Activated T-helper 1 cell treated with anti-CD3 and anti-CD28 coated beads, Interleukin-12 subunit alpha, Interleukin-12 subunit beta, Interleukin-2, Interleukin-4 antibody, amounts not matched to agents 30 ng/mL and 10 ng/mL and 1 ng/mL, durations not matched to agents 14 hours and 24 hours and 36 hours (primary cell): ENCODE measurements at regions not wholly inside any gene's neighbourhood (a gene's known extent, or its start where the extent isn't known, plus 50 kb on each side); places are given as distances from the start of the nearest gene placed in this dataset.

Experiments
- DNase-seq: peaks from one replicate; pipeline ENCODE4 v3.0.0; 2021; ENCODE audit warnings: low spot score
- H3K27ac Mint-ChIP-seq: one replicate; pipeline ENCODE4 v1.8.0; 2021; ENCODE audit warnings: mild to moderate bottlenecking, mixed read lengths
- H3K27me3 Mint-ChIP-seq: one replicate; pipeline ENCODE4 v1.8.0; 2022; ENCODE audit warnings: mild to moderate bottlenecking, moderate library complexity, mixed read lengths; ENCODE audit not compliant: insufficient read depth
- H3K36me3 Mint-ChIP-seq: one replicate; pipeline ENCODE4 v1.8.0; 2021; ENCODE audit warnings: low read depth, mixed read lengths
- H3K4me1 Mint-ChIP-seq: one replicate; pipeline ENCODE4 v1.8.0; 2021; ENCODE audit warnings: low read depth, mixed read lengths
- H3K4me3 Mint-ChIP-seq: one replicate; pipeline ENCODE4 v1.8.0; 2021; ENCODE audit warnings: mild to moderate bottlenecking, moderate library complexity, mixed read lengths
- H3K9me3 Mint-ChIP-seq: one replicate; pipeline ENCODE4 v1.8.0; 2021; ENCODE audit warnings: mixed read lengths
- intact Hi-C: fragments of 100-400 bp; cut with micrococcal nuclease; formaldehyde crosslinking; loops from one replicate; pipeline ENCODE4 v1.15.1; 2024

GRCh38 chr9:25427898-25428297, 250.3 kb downstream of the TUSC1 start:
- Mint-ChIP-seq H3K36me3 (no peaks in the 10 kb centered on the region), H3K9me3 (peaks cover 29% of the 10 kb centered on the region), H3K4me1 (no peaks in the 10 kb centered on the region), H3K27me3 (no peaks in the 10 kb centered on the region), H3K27ac (no peak overlapping the region), H3K4me3 (no peak overlapping the region)
- no peak for DNase-seq
- intact Hi-C loops = no loop called here

- intact Hi-C loops = no loop called here
- no peak overlapping the region for H3K4me3 Mint-ChIP-seq
- no peak for DNase-seq
- no peaks in the 10 kb centered on the region for H3K36me3 Mint-ChIP-seq
- H3K9me3 Mint-ChIP-seq = peaks cover 29% of the 10 kb centered on the region
- no peaks in the 10 kb centered on the region for H3K27me3 Mint-ChIP-seq
- no peak overlapping the region for H3K27ac Mint-ChIP-seq
- no peaks in the 10 kb centered on the region for H3K4me1 Mint-ChIP-seq
Observed at GRCh38 chr9:25427290-25427689, 251.0 kb downstream of the TUSC1 start.

- intact Hi-C loops = no loop called here
- H3K27ac Mint-ChIP-seq = no peak overlapping the region
- no peaks in the 10 kb centered on the region for H3K36me3 Mint-ChIP-seq
- no peaks in the 10 kb centered on the region for H3K27me3 Mint-ChIP-seq
- H3K9me3 Mint-ChIP-seq = peaks cover 17% of the 10 kb centered on the region
- DNase-seq = no peak
- no peak overlapping the region for H3K4me3 Mint-ChIP-seq
- no peaks in the 10 kb centered on the region for H3K4me1 Mint-ChIP-seq
Observed at GRCh38 chr9:25421560-25421959, 256.7 kb downstream of the TUSC1 start.

- H3K4me3 Mint-ChIP-seq = no peak overlapping the region
- H3K27ac Mint-ChIP-seq = no peak overlapping the region
- no peaks in the 10 kb centered on the region for H3K27me3 Mint-ChIP-seq
- H3K36me3 Mint-ChIP-seq = no peaks in the 10 kb centered on the region
- intact Hi-C loops = no loop called here
- no peak for DNase-seq
- peaks cover 16% of the 10 kb centered on the region for H3K9me3 Mint-ChIP-seq
- H3K4me1 Mint-ChIP-seq = no peaks in the 10 kb centered on the region
Observed at GRCh38 chr9:25418974-25419373, 259.3 kb downstream of the TUSC1 start.

- peaks cover 13% of the 10 kb centered on the region for H3K9me3 Mint-ChIP-seq
- intact Hi-C loops = no loop called here
- H3K27me3 Mint-ChIP-seq = no peaks in the 10 kb centered on the region
- H3K27ac Mint-ChIP-seq = no peak overlapping the region
- no peak for DNase-seq
- no peaks in the 10 kb centered on the region for H3K36me3 Mint-ChIP-seq
- H3K4me3 Mint-ChIP-seq = no peak overlapping the region
- H3K4me1 Mint-ChIP-seq = no peaks in the 10 kb centered on the region
Observed at GRCh38 chr9:25415718-25416117, 262.5 kb downstream of the TUSC1 start.

- DNase-seq = no peak
- peaks cover 11% of the 10 kb centered on the region for H3K9me3 Mint-ChIP-seq
- no peak overlapping the region for H3K27ac Mint-ChIP-seq
- intact Hi-C loops = no loop called here
- H3K27me3 Mint-ChIP-seq = no peaks in the 10 kb centered on the region
- H3K4me1 Mint-ChIP-seq = no peaks in the 10 kb centered on the region
- H3K36me3 Mint-ChIP-seq = no peaks in the 10 kb centered on the region
- no peak overlapping the region for H3K4me3 Mint-ChIP-seq
Observed at GRCh38 chr9:25412646-25413045, 265.6 kb downstream of the TUSC1 start.

- Mint-ChIP-seq H3K36me3 (no peaks in the 10 kb centered on the region), H3K27ac (no peak overlapping the region), H3K9me3 (peaks cover 6% of the 10 kb centered on the region), H3K4me3 (no peak overlapping the region), H3K27me3 (no peaks in the 10 kb centered on the region), H3K4me1 (no peaks in the 10 kb centered on the region)
- DNase-seq = no peak
- intact Hi-C loops = no loop called here
Observed at GRCh38 chr9:25397746-25398145, 280.5 kb downstream of the TUSC1 start.

GRCh38 chr9:25396828-25397227, 281.4 kb downstream of the TUSC1 start:
- no peak overlapping the region for H3K4me3 Mint-ChIP-seq
- no peaks in the 10 kb centered on the region for H3K36me3 Mint-ChIP-seq
- H3K9me3 Mint-ChIP-seq = peaks cover 6% of the 10 kb centered on the region
- intact Hi-C loops = no loop called here
- no peaks in the 10 kb centered on the region for H3K4me1 Mint-ChIP-seq
- no peak overlapping the region for H3K27ac Mint-ChIP-seq
- no peak for DNase-seq
- H3K27me3 Mint-ChIP-seq = no peaks in the 10 kb centered on the region

GRCh38 chr9:25381141-25381540, 297.1 kb downstream of the TUSC1 start:
- Mint-ChIP-seq H3K27ac (no peak overlapping the region), H3K4me1 (no peaks in the 10 kb centered on the region), H3K9me3 (peaks cover 8% of the 10 kb centered on the region), H3K36me3 (no peaks in the 10 kb centered on the region), H3K27me3 (no peaks in the 10 kb centered on the region), H3K4me3 (no peak overlapping the region)
- no peak for DNase-seq
- intact Hi-C loops = no loop called here

GRCh38 chr9:25377039-25377438, 301.2 kb downstream of the TUSC1 start:
- Mint-ChIP-seq H3K27me3 (no peaks in the 10 kb centered on the region), H3K4me3 (no peak overlapping the region), H3K27ac (no peak overlapping the region), H3K4me1 (no peaks in the 10 kb centered on the region), H3K9me3 (peaks cover 19% of the 10 kb centered on the region), H3K36me3 (no peaks in the 10 kb centered on the region)
- intact Hi-C loops = no loop called here
- DNase-seq = no peak

- Mint-ChIP-seq H3K4me3 (no peak overlapping the region), H3K27ac (no peak overlapping the region), H3K36me3 (no peaks in the 10 kb centered on the region), H3K27me3 (no peaks in the 10 kb centered on the region), H3K9me3 (peaks cover 23% of the 10 kb centered on the region), H3K4me1 (no peaks in the 10 kb centered on the region)
- intact Hi-C loops = no loop called here
- DNase-seq = no peak
Observed at GRCh38 chr9:25374281-25374680, 304.0 kb downstream of the TUSC1 start.

GRCh38 chr9:25366906-25367305, 311.3 kb downstream of the TUSC1 start:
- Mint-ChIP-seq H3K27ac (no peak overlapping the region), H3K9me3 (peaks cover 19% of the 10 kb centered on the region)

GRCh38 chr9:25353783-25354182, 324.5 kb downstream of the TUSC1 start:
- Mint-ChIP-seq H3K4me3 (no peak overlapping the region), H3K36me3 (no peaks in the 10 kb centered on the region), H3K27me3 (no peaks in the 10 kb centered on the region), H3K4me1 (no peaks in the 10 kb centered on the region), H3K27ac (no peak overlapping the region), H3K9me3 (peaks cover 18% of the 10 kb centered on the region)
- DNase-seq = no peak
- intact Hi-C loops = no loop called here

More at GRCh38 chr9:25366906-25367305, 311.3 kb downstream of the TUSC1 start:
- no peaks in the 10 kb centered on the region for H3K27me3 Mint-ChIP-seq
- no peaks in the 10 kb centered on the region for H3K36me3 Mint-ChIP-seq
- no peak for DNase-seq
- intact Hi-C loops = no loop called here
- H3K4me1 Mint-ChIP-seq = no peaks in the 10 kb centered on the region
- no peak overlapping the region for H3K4me3 Mint-ChIP-seq

- intact Hi-C loops = no loop called here
- Mint-ChIP-seq H3K27ac (no peak overlapping the region), H3K36me3 (no peaks in the 10 kb centered on the region)
Observed at GRCh38 chr9:25350011-25350410, 328.2 kb downstream of the TUSC1 start.

More at GRCh38 chr9:25350011-25350410, 328.2 kb downstream of the TUSC1 start:
- DNase-seq = no peak
- H3K4me3 Mint-ChIP-seq = no peak overlapping the region
- no peaks in the 10 kb centered on the region for H3K27me3 Mint-ChIP-seq
- H3K9me3 Mint-ChIP-seq = peaks cover 3% of the 10 kb centered on the region
- no peaks in the 10 kb centered on the region for H3K4me1 Mint-ChIP-seq
